Stimulated activated CD4-positive, alpha-beta T cell treated with anti-CD3 and anti-CD28 coated beads, TNF-alpha, amount 100 ng/mL, for 24 hours (primary cell): ENCODE measurements at regions not wholly inside any gene's neighbourhood (a gene's known extent, or its start where the extent isn't known, plus 50 kb on each side); places are given as distances from the start of the nearest gene placed in this dataset.
A peak's percentile ranks its signal among the peaks of the same experiment; 100 is the strongest.
"Not testable (repeated sequence)": the region's sequence is repeated elsewhere in the genome, so short reads cannot be mapped to it uniquely, and the experiment has no call there.

Experiments used
- DNase-seq, 3 experiments: peaks; one replicate each; pipeline ENCODE4 v3.0.0-alpha.2; 2020; ENCODE audit warnings: low read depth in 3 of 3

GRCh38 chr6:119890470-119890869, 540.9 kb upstream of the MAN1A1 start:
- no peak for DNase-seq

GRCh38 chr6:119887666-119888065, 538.1 kb upstream of the MAN1A1 start:
- DNase-seq: no peak

GRCh38 chr6:119881416-119881815, 531.9 kb upstream of the MAN1A1 start:
- no peak for DNase-seq

GRCh38 chr6:119880840-119881239, 531.3 kb upstream of the MAN1A1 start:
- DNase-seq: no peak

- no peak for DNase-seq
Observed at GRCh38 chr6:119879731-119880130, 530.2 kb upstream of the MAN1A1 start.

- no peak for DNase-seq
Observed at GRCh38 chr6:119874381-119874780, 524.8 kb upstream of the MAN1A1 start.

- DNase-seq: no peak
Observed at GRCh38 chr6:119873107-119873506, 523.5 kb upstream of the MAN1A1 start.

GRCh38 chr6:119871520-119871919, 522.0 kb upstream of the MAN1A1 start:
- DNase-seq: no peak

GRCh38 chr6:119865466-119866350, 516.1 kb upstream of the MAN1A1 start:
- DNase-seq: no peak

- no peak for DNase-seq
Observed at GRCh38 chr6:119862719-119863118, 513.2 kb upstream of the MAN1A1 start.

GRCh38 chr6:119858901-119859300, 509.3 kb upstream of the MAN1A1 start:
- DNase-seq: no peak

GRCh38 chr6:119856136-119856535, 506.6 kb upstream of the MAN1A1 start:
- DNase-seq: peak in 1 of 3 experiments; percentile 19

GRCh38 chr6:119848696-119849095, 499.1 kb upstream of the MAN1A1 start:
- DNase-seq: no peak

- no peak for DNase-seq
Observed at GRCh38 chr6:119845161-119845560, 495.6 kb upstream of the MAN1A1 start.

GRCh38 chr6:119844387-119844786, 494.8 kb upstream of the MAN1A1 start:
- no peak for DNase-seq

- no peak for DNase-seq
Observed at GRCh38 chr6:119842191-119842590, 492.6 kb upstream of the MAN1A1 start.

- no peak for DNase-seq
Observed at GRCh38 chr6:119838043-119838442, 488.5 kb upstream of the MAN1A1 start.

- DNase-seq: no peak
Observed at GRCh38 chr6:119834418-119834817, 484.9 kb upstream of the MAN1A1 start.

- no peak for DNase-seq
Observed at GRCh38 chr6:119832411-119832810, 482.9 kb upstream of the MAN1A1 start.

GRCh38 chr6:119830494-119831295, 481.1 kb upstream of the MAN1A1 start:
- DNase-seq: no peak

GRCh38 chr6:119830069-119830468, 480.5 kb upstream of the MAN1A1 start:
- no peak for DNase-seq

GRCh38 chr6:119829499-119829898, 479.9 kb upstream of the MAN1A1 start:
- not testable (repeated sequence) for DNase-seq

GRCh38 chr6:119829006-119829405, 479.4 kb upstream of the MAN1A1 start:
- DNase-seq: no peak
